ENCODE measurements at regions not wholly inside any gene's neighbourhood (a gene's known extent, or its start where the extent isn't known, plus 50 kb on each side); places are given as distances from the start of the nearest gene placed in this dataset.
"Not testable (repeated sequence)": the region's sequence is repeated elsewhere in the genome, so short reads cannot be mapped to it uniquely, and the experiment has no call there.

DNA sequence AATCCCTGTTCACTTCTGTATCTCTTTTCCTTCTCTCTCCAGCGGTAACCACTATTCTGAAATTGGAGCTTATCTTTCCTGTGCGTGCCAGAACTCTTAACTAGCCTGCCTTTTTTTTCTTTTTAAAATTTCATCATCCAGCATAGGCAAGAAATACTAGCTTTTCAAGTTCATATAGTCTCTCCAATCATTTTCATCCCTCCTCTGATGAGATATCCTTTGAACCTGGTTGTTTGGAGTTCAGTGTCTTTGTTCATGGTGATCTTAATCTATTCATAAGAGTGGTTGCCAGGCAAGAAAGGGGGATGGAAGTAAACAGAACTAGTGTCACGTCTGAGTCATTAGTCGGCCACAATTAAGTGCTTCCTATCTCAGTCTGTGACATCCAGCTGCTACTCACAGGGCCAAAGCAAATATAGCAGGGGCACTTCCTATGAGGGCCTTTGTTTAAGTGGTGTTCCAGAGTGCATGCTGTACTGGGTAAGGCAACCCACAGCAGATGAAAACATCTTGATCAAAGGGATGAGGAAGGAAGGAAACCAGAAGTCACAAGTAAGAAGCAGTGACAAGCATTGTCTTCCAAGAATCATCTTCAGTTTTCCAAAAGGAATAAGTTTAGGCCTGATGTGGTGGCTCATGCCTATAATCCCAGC is 56.4 kb upstream of the XIAP start:
- peak; percentile 45 for FAIRE-seq
- DNase-seq: no peak

DNA sequence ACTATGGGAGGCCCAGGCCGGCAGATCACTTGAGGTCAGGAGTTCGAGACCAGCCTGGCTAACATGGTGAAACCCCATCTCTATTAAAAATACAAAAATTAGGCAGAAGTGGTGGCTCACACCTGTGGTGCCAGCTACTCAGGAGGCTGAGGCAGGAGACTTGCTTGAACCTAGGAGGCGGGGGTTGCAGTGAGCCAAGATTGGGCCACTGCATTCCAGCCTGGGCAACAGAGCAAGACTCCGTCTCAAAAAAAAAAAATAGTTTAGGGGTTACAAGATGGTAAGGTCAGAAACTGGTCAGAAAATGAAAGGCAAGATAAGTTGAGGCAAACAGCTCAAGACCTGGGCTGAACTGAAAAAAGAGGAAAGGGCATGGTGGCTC is 55.9 kb upstream of the XIAP start:
- peak overlapping the region in 1 of 4 donors; percentile 11 for H3K27ac ChIP-seq
- intact Hi-C loops (cut with DNase I): not testable (repeated sequence)
- 88 to 93% methylated on average over 4 of the region's 4 CpGs for WGBS, 2 donors

More for the DNA sequence above, 56.4 kb upstream of the XIAP start:
- H3K9me3 ChIP-seq: no peaks in the 10 kb centered on the region
- no peak overlapping the region for H3K4me3 ChIP-seq
- intact Hi-C loops (cut with DNase I): no loop called here
- H3K27me3 ChIP-seq: no peaks in the 10 kb centered on the region
- H3K27ac ChIP-seq: peak overlapping the region in 1 of 4 donors; percentile 11
- H3K36me3 ChIP-seq: no peaks in the 10 kb centered on the region
- TF ChIP-seq, protein P1, sequence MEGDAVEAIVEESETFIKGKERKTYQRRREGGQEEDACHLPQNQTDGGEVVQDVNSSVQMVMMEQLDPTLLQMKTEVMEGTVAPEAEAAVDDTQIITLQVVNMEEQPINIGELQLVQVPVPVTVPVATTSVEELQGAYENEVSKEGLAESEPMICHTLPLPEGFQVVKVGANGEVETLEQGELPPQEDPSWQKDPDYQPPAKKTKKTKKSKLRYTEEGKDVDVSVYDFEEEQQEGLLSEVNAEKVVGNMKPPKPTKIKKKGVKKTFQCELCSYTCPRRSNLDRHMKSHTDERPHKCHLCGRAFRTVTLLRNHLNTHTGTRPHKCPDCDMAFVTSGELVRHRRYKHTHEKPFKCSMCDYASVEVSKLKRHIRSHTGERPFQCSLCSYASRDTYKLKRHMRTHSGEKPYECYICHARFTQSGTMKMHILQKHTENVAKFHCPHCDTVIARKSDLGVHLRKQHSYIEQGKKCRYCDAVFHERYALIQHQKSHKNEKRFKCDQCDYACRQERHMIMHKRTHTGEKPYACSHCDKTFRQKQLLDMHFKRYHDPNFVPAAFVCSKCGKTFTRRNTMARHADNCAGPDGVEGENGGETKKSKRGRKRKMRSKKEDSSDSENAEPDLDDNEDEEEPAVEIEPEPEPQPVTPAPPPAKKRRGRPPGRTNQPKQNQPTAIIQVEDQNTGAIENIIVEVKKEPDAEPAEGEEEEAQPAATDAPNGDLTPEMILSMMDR (IDR thresholded peaks at IDR 0.05): no peak
- WGBS, 2 donors: 8 to 15% methylated on average over 4 of the region's 4 CpGs
- ATAC-seq: peak; percentile 46 to 87 (median 77)
- H3K4me1 ChIP-seq: no peaks in the 10 kb centered on the region

DNA sequence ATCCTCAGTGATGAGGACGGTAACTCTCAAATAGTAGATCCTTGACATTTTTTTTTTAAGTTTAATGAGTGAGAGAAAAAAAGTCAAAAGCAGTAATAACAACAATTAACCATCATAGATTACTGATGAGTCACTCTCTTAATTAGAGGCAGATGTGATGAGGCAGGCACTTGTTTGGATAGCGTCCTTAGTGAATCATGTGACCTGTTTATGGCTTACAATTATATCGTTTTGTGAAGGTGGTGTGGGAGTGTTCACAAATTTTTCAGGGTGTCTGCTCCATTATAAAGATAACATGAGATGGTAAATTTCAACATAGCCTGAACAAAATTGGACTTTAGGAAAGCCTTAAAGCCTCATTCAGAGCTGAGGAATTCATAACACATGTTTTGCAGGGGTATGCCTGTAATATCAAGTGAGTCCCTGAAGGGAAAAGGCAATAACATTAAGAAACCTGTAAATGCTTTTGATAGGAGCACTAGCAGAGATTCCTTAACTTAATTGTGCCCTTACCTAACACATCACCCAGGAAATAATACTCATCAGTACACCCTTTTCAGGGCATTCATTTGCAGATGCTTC is 51.9 kb upstream of the XIAP start:
- TF ChIP-seq, protein P1 (IDR thresholded peaks at IDR 0.05): no peak
- no peak for ATAC-seq
- Histone ChIP-seq H3K36me3 (no peaks in the 10 kb centered on the region), H3K4me1 (no peaks in the 10 kb centered on the region), H3K27ac (no peak overlapping the region), H3K4me3 (no peak overlapping the region), H3K9me3 (no peaks in the 10 kb centered on the region), H3K27me3 (no peaks in the 10 kb centered on the region)
- intact Hi-C loops (cut with DNase I): no loop called here
- no peak for DNase-seq
- no peak for FAIRE-seq
- WGBS, 2 donors: 49 to 54% methylated on average over 3 of the region's 3 CpGs

More for the DNA sequence above, 55.9 kb upstream of the XIAP start:
- not testable (repeated sequence) for FAIRE-seq, H3K36me3 ChIP-seq, DNase-seq, H3K9me3 ChIP-seq, H3K4me3 ChIP-seq, H3K4me1 ChIP-seq, ATAC-seq, H3K27me3 ChIP-seq

DNA sequence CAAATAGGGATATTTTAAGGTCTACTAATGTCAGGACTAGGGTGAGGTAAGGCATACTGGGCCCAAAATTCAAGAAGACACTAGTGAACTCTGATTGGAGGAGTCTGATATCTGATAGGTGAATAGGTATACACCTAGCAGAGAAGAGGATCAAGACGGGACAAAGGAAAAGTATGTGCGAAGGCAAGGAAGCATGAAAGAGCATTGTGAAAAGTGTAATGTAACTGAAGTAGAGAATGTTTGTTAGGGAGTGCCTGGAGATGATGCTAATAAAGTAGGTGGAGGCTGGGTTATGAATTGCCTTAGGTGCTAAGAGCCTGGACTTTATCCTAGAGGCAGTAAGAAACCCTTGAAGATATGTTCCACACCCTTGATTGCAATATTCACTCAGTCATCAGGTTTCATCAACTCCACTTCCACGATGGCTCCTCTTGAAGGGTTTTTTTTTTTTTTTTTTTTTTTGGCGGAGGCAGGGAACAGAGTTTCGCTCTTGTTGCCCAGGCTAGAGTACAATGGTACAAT is 49.9 kb upstream of the XIAP start:
- Histone ChIP-seq H3K27me3 (no peaks in the 10 kb centered on the region), H3K27ac (no peak overlapping the region), H3K4me3 (no peak overlapping the region), H3K36me3 (no peaks in the 10 kb centered on the region), H3K9me3 (no peaks in the 10 kb centered on the region), H3K4me1 (no peaks in the 10 kb centered on the region)
- TF ChIP-seq, protein P1 (IDR thresholded peaks at IDR 0.05): no peak
- FAIRE-seq (no peak), DNase-seq (no peak), ATAC-seq (no peak)
- intact Hi-C loops (cut with DNase I): no loop called here
- WGBS, 2 donors: 89 to 90% methylated on average over 5 of the region's 5 CpGs
